NT2/D1 (cell line): ENCODE measurements at regions not wholly inside any gene's neighbourhood (a gene's known extent, or its start where the extent isn't known, plus 50 kb on each side); places are given as distances from the start of the nearest gene placed in this dataset.

Source experiments
- DNase-seq: peaks from one replicate; pipeline ENCODE4 v3.0.0-alpha.2; 2011; ENCODE audit warnings: low read depth, low spot score
- H3K27me3 ChIP-seq: 2 replicates; pipeline ENCODE4 v1.6.0; 2011; ENCODE audit warnings: mild to moderate bottlenecking; ENCODE audit not compliant: insufficient read length, insufficient read depth
- H3K36me3 ChIP-seq: 2 replicates; pipeline ENCODE4 v1.6.1; 2011; ENCODE audit warnings: mild to moderate bottlenecking, low read length, mixed read lengths; ENCODE audit not compliant: insufficient read depth, insufficient read length
- H3K4me1 ChIP-seq: 2 replicates; pipeline ENCODE4 v1.5.1; 2011; ENCODE audit not compliant: insufficient read depth, insufficient read length
- H3K4me3 ChIP-seq: 2 replicates; pipeline ENCODE4 v1.5.1; 2011; ENCODE audit warnings: low read depth; ENCODE audit not compliant: insufficient read length
- H3K9ac ChIP-seq: 2 replicates; pipeline ENCODE4 v1.6.0; 2011; ENCODE audit warnings: low read depth; ENCODE audit not compliant: insufficient read length
- H3K9me3 ChIP-seq: 2 replicates; pipeline ENCODE4 v1.5.1; 2011; ENCODE audit warnings: mild to moderate bottlenecking, low read length; ENCODE audit not compliant: insufficient read depth
- SUZ12 ChIP-seq: IDR thresholded peaks from 2 replicates; pipeline ENCODE4 v1.6.1; 2011; ENCODE audit not compliant: insufficient read length, insufficient read depth; ENCODE audit errors: extremely low read depth
- YY1 ChIP-seq: IDR thresholded peaks from 2 replicates; pipeline ENCODE4 v1.6.1; 2011; ENCODE audit not compliant: insufficient read length, insufficient read depth
- ZNF274 ChIP-seq: IDR thresholded peaks from 2 replicates; pipeline ENCODE4 v1.6.1; 2011; ENCODE audit warnings: mild to moderate bottlenecking, low read depth, low read length

DNA sequence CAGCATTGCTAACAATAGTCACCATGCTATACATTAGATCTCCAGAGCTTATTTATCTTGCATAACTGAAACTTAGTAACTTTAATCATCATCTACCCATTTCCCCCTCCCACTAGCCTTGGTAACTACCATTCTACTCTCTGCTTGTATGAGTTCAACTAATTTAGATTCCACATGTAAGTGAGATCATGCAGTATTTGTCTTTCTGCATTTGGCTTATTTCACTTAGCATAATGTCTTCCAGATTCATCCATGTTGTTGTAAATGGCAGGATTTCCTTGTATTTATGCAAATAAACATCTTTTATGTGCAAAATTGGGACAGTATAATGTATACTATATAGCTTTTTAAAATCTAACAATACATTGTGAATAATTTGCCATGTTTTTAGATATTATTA, 66.0 kb upstream of the ZBED5 start:
- Histone ChIP-seq H3K9me3 (no peaks in the 10 kb centered on the region), H3K4me3 (no peak overlapping the region), H3K9ac (no peak overlapping the region), H3K36me3 (no peaks in the 10 kb centered on the region), H3K27me3 (no peaks in the 10 kb centered on the region), H3K4me1 (no peaks in the 10 kb centered on the region)
- TF ChIP-seq YY1 = no peak
- TF ChIP-seq SUZ12 = no peak
- no peak for TF ChIP-seq ZNF274
- DNase-seq = no peak

DNA sequence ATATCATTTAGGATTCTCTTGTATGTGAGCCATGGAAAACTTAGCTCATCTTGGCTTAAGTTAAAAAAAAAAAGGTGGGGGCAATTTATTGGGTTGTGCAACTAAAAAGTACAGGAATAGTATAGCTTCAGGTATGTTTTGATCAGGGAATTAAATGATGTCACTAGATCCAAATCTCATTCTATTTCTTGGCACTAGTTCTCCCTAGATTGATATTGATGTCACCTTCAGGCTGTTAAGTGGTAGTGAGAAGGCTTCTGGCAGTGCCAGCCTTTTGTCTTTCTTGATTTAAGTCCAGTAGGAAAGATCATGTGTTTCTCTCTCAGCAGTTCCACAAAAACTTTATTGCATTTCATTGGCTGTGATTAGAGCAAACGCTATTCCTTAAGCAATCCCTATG, 65.0 kb upstream of the ZBED5 start:
- no peaks in the 10 kb centered on the region for H3K36me3 ChIP-seq
- no peak overlapping the region for H3K4me3 ChIP-seq
- no peak for DNase-seq
- H3K9ac ChIP-seq = no peak overlapping the region
- TF ChIP-seq YY1 (no peak), SUZ12 (no peak), ZNF274 (no peak)
- H3K4me1 ChIP-seq = no peaks in the 10 kb centered on the region
- H3K9me3 ChIP-seq = peaks cover 5% of the 10 kb centered on the region; the same call in 1 of the 2 replicates
- H3K27me3 ChIP-seq = no peaks in the 10 kb centered on the region

DNA sequence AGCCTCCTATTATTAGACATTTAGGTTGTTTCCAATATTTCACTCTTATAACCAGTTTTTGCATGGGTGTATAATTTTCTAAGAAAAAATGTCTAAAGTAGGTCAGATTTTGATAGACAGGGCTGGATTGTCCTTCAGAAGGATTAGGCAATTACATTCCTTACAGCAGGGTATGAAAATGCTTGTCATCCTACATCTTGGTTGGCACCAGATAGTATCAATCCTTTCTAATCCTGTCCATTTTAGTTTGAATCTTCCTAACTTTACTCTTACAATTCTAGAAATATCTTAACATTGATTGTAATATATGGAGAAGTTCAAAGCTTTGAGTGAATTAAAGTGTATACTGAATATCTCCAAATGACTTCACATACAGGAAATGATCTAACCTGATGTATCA, 63.0 kb upstream of the ZBED5 start:
- Histone ChIP-seq H3K27me3 (no peaks in the 10 kb centered on the region), H3K36me3 (no peaks in the 10 kb centered on the region), H3K4me3 (no peak overlapping the region), H3K4me1 (no peaks in the 10 kb centered on the region), H3K9me3 (peaks cover 17% of the 10 kb centered on the region; the same call in 1 of the 2 replicates), H3K9ac (no peak overlapping the region)
- no peak for DNase-seq
- TF ChIP-seq SUZ12 (no peak), ZNF274 (no peak), YY1 (no peak)

DNA sequence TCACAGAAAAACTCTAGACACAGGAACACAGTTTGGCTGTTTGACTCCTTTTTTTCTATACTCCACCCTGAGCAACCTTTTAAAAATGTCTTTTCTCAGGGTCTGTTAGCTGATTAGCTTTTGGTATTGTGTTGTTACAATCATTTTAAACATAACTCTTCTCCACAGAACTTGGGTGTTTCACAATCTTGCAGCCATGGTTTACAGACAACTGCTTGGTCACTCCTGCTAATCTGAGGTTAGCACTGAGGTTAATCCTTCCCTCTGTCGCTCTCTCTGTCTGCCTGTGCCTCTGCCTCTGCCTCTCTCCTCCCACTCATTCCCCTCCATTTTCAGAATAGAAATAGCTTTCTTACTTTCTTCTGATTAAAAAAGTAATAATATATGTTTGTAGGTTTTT, 62.4 kb upstream of the ZBED5 start:
- H3K4me1 ChIP-seq = no peaks in the 10 kb centered on the region
- H3K4me3 ChIP-seq = no peak overlapping the region
- H3K9me3 ChIP-seq = peaks cover 17% of the 10 kb centered on the region; the same call in 1 of the 2 replicates
- H3K27me3 ChIP-seq = no peaks in the 10 kb centered on the region
- no peaks in the 10 kb centered on the region for H3K36me3 ChIP-seq
- TF ChIP-seq ZNF274 = no peak
- no peak for TF ChIP-seq YY1
- no peak for TF ChIP-seq SUZ12
- no peak for DNase-seq
- no peak overlapping the region for H3K9ac ChIP-seq

DNA sequence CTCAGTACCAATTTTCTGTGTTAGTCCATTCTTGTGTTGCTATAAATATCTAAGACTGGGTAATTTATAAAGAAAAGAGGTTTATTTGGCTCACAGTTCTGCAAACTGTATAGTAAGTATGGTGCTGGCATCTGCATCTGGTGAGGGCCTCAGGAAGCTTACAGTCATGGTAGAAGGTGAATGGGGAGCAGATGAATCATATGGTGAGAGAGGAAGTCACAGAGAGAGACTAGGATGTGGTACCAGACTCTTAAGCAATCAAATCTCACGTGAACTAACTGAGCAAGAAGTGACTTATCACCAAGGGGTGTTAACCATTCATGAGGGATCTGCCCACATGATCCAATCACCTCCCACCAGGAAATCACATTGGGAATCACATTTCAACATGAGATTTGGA, 60.8 kb upstream of the ZBED5 start:
- H3K4me3 ChIP-seq = no peak overlapping the region
- no peaks in the 10 kb centered on the region for H3K27me3 ChIP-seq
- TF ChIP-seq YY1 (no peak), ZNF274 (no peak), SUZ12 (no peak)
- H3K4me1 ChIP-seq = no peaks in the 10 kb centered on the region
- no peak for DNase-seq
- H3K36me3 ChIP-seq = no peaks in the 10 kb centered on the region
- no peak overlapping the region for H3K9ac ChIP-seq
- peaks cover 17% of the 10 kb centered on the region; the same call in 1 of the 2 replicates for H3K9me3 ChIP-seq

DNA sequence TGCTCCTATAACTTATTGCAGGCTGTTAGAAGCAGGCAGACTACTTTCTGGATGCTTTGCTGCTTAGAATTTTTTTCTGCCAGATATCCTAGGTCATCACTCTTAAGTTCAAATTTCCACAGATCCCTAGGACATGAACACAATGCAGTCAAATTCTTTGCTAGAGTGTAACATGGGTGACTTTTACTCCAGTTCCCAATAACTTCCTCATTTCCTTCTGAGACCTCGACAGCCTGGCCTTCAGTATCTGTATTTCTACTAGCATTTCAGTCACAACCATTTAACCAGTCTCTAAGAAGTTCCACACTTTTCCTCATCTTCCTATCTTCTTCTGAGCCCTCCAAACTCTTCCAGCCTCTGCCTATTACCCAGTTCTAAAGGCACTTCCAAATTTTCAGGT, 60.4 kb upstream of the ZBED5 start:
- Histone ChIP-seq H3K9me3 (peaks cover 17% of the 10 kb centered on the region; the same call in 1 of the 2 replicates), H3K4me1 (no peaks in the 10 kb centered on the region), H3K4me3 (no peak overlapping the region), H3K27me3 (no peaks in the 10 kb centered on the region), H3K36me3 (no peaks in the 10 kb centered on the region), H3K9ac (no peak overlapping the region)
- no peak for DNase-seq
- no peak for TF ChIP-seq YY1

DNA sequence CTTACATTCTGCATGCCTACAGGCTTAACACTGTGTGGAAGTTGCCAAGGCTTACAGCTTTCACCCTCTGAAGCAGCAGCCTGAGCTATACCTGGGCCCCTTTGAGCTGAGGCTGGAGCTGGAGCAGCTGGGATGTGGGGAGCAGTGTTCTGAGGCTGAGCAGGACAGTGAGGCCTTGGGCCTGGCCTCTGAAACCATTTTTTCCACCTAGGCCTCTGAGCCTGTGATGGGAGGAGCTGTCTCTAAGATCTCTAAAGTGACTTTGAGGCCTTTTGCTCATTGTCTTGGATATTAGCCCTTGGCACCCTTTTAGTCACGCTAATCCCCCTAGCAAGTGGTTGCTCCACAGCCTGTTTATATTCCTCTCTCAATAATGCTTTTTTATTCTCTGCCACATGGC, 59.9 kb upstream of the ZBED5 start:
- no peak for DNase-seq
- Histone ChIP-seq H3K4me1 (no peaks in the 10 kb centered on the region), H3K9me3 (peaks cover 17% of the 10 kb centered on the region; the same call in 1 of the 2 replicates), H3K9ac (no peak overlapping the region), H3K4me3 (no peak overlapping the region), H3K36me3 (no peaks in the 10 kb centered on the region), H3K27me3 (no peaks in the 10 kb centered on the region)
- no peak for TF ChIP-seq SUZ12
- no peak for TF ChIP-seq YY1
- no peak for TF ChIP-seq ZNF274

DNA sequence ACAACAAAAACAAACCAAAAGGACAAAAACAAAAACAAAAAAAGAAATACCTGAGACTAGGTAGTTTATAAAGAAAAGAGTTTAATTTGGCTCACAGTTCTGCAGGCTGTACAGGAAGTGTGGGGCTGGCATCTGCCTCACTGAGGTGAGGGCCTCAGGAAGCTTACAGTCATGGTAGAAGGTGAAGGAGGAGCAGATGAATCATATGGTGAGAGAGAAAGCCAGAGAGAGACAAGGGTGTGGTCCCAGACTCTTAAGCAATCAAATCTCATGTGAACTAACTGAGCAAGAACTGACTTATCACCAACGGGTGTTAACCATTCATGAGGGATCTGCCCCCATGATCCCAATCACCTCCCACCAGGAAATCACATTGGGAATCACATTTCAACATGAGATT, 58.8 kb upstream of the ZBED5 start:
- Histone ChIP-seq H3K9me3 (peaks cover 17% of the 10 kb centered on the region; the same call in 1 of the 2 replicates), H3K27me3 (no peaks in the 10 kb centered on the region), H3K9ac (no peak overlapping the region), H3K4me1 (no peaks in the 10 kb centered on the region), H3K36me3 (no peaks in the 10 kb centered on the region), H3K4me3 (no peak overlapping the region)
- no peak for DNase-seq
- no peak for TF ChIP-seq YY1
- no peak for TF ChIP-seq ZNF274
- TF ChIP-seq SUZ12 = no peak
